ENCODE measurements at regions not wholly inside any gene's neighbourhood (a gene's known extent, or its start where the extent isn't known, plus 50 kb on each side); places are given as distances from the start of the nearest gene placed in this dataset.

- ChIA-PET CTCF (no interaction called here), POLR2A (no interaction called here)
- H3K27ac ChIP-seq (ENCODE audit: low read length): peak overlapping the region; percentile 60; the same call in 1 of the 2 replicates
- ATAC-seq: no peak
- in situ Hi-C loops (cut with HindIII; ENCODE audit: low pct_unique_long_range_greater_than_20kb, low sequenced_read_pairs) (no loop called here), intact Hi-C loops (cut with micrococcal nuclease; ENCODE audit: unreplicated experiment) (no loop called here)
- H3K27me3 ChIP-seq (ENCODE audit: control insufficient read depth, insufficient read depth, low read length): no peaks in the 10 kb centered on the region
- no peak for DNase-seq (ENCODE audit: low read depth, low spot score)
- no TSS peak for BruUV-seq (replicated peaks)
- TF ChIP-seq CTCF (IDR thresholded peaks at IDR 0.05): no peak
- no peak for TF ChIP-seq TCF7L2 (IDR thresholded peaks at IDR 0.05; ENCODE audit: low read depth, low read length)
- TF ChIP-seq POLR2AphosphoS5 (IDR thresholded peaks at IDR 0.05; ENCODE audit: low read depth, low read length): no peak
- no peak for TF ChIP-seq REST (IDR thresholded peaks at IDR 0.05; ENCODE audit: insufficient read depth in 1 of 2, low read depth in 2 of 2, low read length in 1 of 2)
- TF ChIP-seq SIN3A (IDR thresholded peaks at IDR 0.05; ENCODE audit: borderline replicate concordance, insufficient read depth, low read depth, low read length): no peak
- no peak overlapping the region for H3K4me3 ChIP-seq (ENCODE audit: low read depth in 2 of 2, low read length in 2 of 2)
- H3K9me3 ChIP-seq (ENCODE audit: control insufficient read depth, insufficient read depth, low read depth, low read length): no peaks in the 10 kb centered on the region
- H3K36me3 ChIP-seq (ENCODE audit: control insufficient read depth, insufficient read depth, low read length): no peaks in the 10 kb centered on the region
- peaks cover 9% of the 10 kb centered on the region for H3K4me1 ChIP-seq (ENCODE audit: control insufficient read depth, insufficient read depth, low read length)
Observed at GRCh38 chr1:234841281-234841680, 231.3 kb upstream of the IRF2BP2 start.

GRCh38 chr1:234840843-234841242 is 230.9 kb upstream of the IRF2BP2 start:
- no peaks in the 10 kb centered on the region for H3K36me3 ChIP-seq (ENCODE audit: control insufficient read depth, insufficient read depth, low read length)
- intact Hi-C loops (cut with micrococcal nuclease; ENCODE audit: unreplicated experiment): no loop called here
- BruUV-seq (replicated peaks): no TSS peak
- H3K4me1 ChIP-seq (ENCODE audit: control insufficient read depth, insufficient read depth, low read length): peaks cover 9% of the 10 kb centered on the region
- H3K9me3 ChIP-seq (ENCODE audit: control insufficient read depth, insufficient read depth, low read depth, low read length): no peaks in the 10 kb centered on the region
- TF ChIP-seq REST (IDR thresholded peaks at IDR 0.05; ENCODE audit: insufficient read depth in 1 of 2, low read depth in 2 of 2, low read length in 1 of 2) (no peak), POLR2AphosphoS5 (IDR thresholded peaks at IDR 0.05; ENCODE audit: low read depth, low read length) (no peak), TCF7L2 (IDR thresholded peaks at IDR 0.05; ENCODE audit: low read depth, low read length) (no peak), CTCF (IDR thresholded peaks at IDR 0.05) (no peak), SIN3A (IDR thresholded peaks at IDR 0.05; ENCODE audit: borderline replicate concordance, insufficient read depth, low read depth, low read length) (no peak)
- no peak overlapping the region for H3K4me3 ChIP-seq (ENCODE audit: low read depth in 2 of 2, low read length in 2 of 2)
- in situ Hi-C loops (cut with HindIII; ENCODE audit: low pct_unique_long_range_greater_than_20kb, low sequenced_read_pairs): no loop called here
- peak overlapping the region; percentile 60; the same call in 1 of the 2 replicates for H3K27ac ChIP-seq (ENCODE audit: low read length)
- POLR2A ChIA-PET: no interaction called here
- ATAC-seq (0 out of 2 replicates have a peak, but pooled peaks have one; percentile 30), DNase-seq (ENCODE audit: low read depth, low spot score) (no peak)
- CTCF ChIA-PET: no interaction called here
- H3K27me3 ChIP-seq (ENCODE audit: control insufficient read depth, insufficient read depth, low read length): no peaks in the 10 kb centered on the region

All from Panc1 (cell line).